ENCODE measurements at regions not wholly inside any gene's neighbourhood (a gene's known extent, or its start where the extent isn't known, plus 50 kb on each side); places are given as distances from the start of the nearest gene placed in this dataset.
A peak's percentile ranks its signal among the peaks of the same experiment; 100 is the strongest.

DNA sequence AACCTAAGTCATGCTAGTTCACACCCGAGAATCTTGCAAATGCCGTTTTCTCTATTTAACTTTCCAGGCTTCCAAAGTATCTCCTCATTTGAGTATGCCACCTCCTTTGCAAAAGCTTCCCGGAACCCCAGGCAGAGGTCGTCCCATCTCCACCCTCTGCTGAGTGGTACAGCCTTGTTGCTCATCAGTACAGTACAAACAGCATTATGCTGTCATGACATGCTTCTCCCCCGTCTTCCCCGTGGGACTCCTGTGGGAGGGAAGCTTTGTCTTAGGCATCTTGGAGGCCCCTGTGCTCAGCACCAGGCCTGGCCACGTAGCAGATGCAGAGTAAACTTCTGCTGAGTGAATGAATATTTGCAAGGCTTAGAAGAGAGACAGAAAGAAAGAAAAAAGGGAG lies 102.7 kb downstream of the CDCA7 start:
- Histone ChIP-seq H3K27me3 (ENCODE audit: insufficient read depth, low read depth, low read length) (no peaks in the 10 kb centered on the region), H3K9ac (ENCODE audit: low read length) (no peak overlapping the region), H3K4me3 (ENCODE audit: low read length) (no peak overlapping the region), H3K9me3 (ENCODE audit: low read length) (no peaks in the 10 kb centered on the region), H3F3A (ENCODE audit: insufficient read depth, low read length, poor library complexity, severe bottlenecking) (no peaks in the 10 kb centered on the region), H2AFZ (ENCODE audit: low read depth, low read length) (no peak overlapping the region), H3K9me2 (ENCODE audit: insufficient read depth, low read length) (no peaks in the 10 kb centered on the region), H4K20me1 (ENCODE audit: insufficient read depth) (no peaks in the 10 kb centered on the region), H3K79me2 (replicated peaks; ENCODE audit: insufficient read depth, low read length) (no peaks in the 10 kb centered on the region), H3K27ac (ENCODE audit: low read length) (no peak overlapping the region), H3K4me2 (ENCODE audit: low read length) (no peak overlapping the region), H3K36me3 (ENCODE audit: insufficient read depth, low read length) (no peaks in the 10 kb centered on the region)
- TF ChIP-seq EP300 (conservative IDR thresholded peaks at IDR 0.05; ENCODE audit: poor library complexity, severe bottlenecking) (no peak), MXI1 (conservative IDR thresholded peaks at IDR 0.05; ENCODE audit: poor library complexity, severe bottlenecking) (no peak), TAF1 (IDR thresholded peaks at IDR 0.05; ENCODE audit: low read depth) (no peak), EZH2 (IDR thresholded peaks at IDR 0.05; ENCODE audit: borderline replicate concordance, insufficient read depth, low read length, poor library complexity, severe bottlenecking) (no peak), POLR2AphosphoS5 (IDR thresholded peaks at IDR 0.05) (no peak), RAD21 (conservative IDR thresholded peaks at IDR 0.05) (no peak), REST (IDR thresholded peaks at IDR 0.05; ENCODE audit: borderline replicate concordance) (no peak), SMC3 (conservative IDR thresholded peaks at IDR 0.05; ENCODE audit: poor library complexity) (no peak), CTCF (IDR thresholded peaks at IDR 0.05; ENCODE audit: poor library complexity, severe bottlenecking) (no peak)

GRCh38 chr2:173458991-173459780 lies 104.5 kb downstream of the CDCA7 start:
- H3K4me3 ChIP-seq (ENCODE audit: low read length) = peak overlapping the region; percentile 31
- no peak overlapping the region for H3K9ac ChIP-seq (ENCODE audit: low read length)
- H3K36me3 ChIP-seq (ENCODE audit: insufficient read depth, low read length) = no peaks in the 10 kb centered on the region
- no peaks in the 10 kb centered on the region for H3K79me2 ChIP-seq (replicated peaks; ENCODE audit: insufficient read depth, low read length)
- peak; percentile 16 for TF ChIP-seq POLR2AphosphoS5 (IDR thresholded peaks at IDR 0.05)
- TF ChIP-seq REST (IDR thresholded peaks at IDR 0.05; ENCODE audit: borderline replicate concordance) = no peak
- no peak for TF ChIP-seq SMC3 (conservative IDR thresholded peaks at IDR 0.05; ENCODE audit: poor library complexity)
- TF ChIP-seq MXI1 (conservative IDR thresholded peaks at IDR 0.05; ENCODE audit: poor library complexity, severe bottlenecking) = no peak
- no peaks in the 10 kb centered on the region for H3K9me2 ChIP-seq (ENCODE audit: insufficient read depth, low read length)
- H3K9me3 ChIP-seq (ENCODE audit: low read length) = no peaks in the 10 kb centered on the region
- H3K27ac ChIP-seq (ENCODE audit: low read length) = no peak overlapping the region
- H3K4me2 ChIP-seq (ENCODE audit: low read length) = peak overlapping the region; percentile 50
- no peaks in the 10 kb centered on the region for H4K20me1 ChIP-seq (ENCODE audit: insufficient read depth)
- no peaks in the 10 kb centered on the region for H3F3A ChIP-seq (ENCODE audit: insufficient read depth, low read length, poor library complexity, severe bottlenecking)
- H2AFZ ChIP-seq (ENCODE audit: low read depth, low read length) = no peak overlapping the region
- no peaks in the 10 kb centered on the region for H3K27me3 ChIP-seq (ENCODE audit: insufficient read depth, low read depth, low read length)

Measured in neural cell (in vitro differentiated cells).